ENCODE measurements at regions not wholly inside any gene's neighbourhood (a gene's known extent, or its start where the extent isn't known, plus 50 kb on each side); places are given as distances from the start of the nearest gene placed in this dataset.

DNA sequence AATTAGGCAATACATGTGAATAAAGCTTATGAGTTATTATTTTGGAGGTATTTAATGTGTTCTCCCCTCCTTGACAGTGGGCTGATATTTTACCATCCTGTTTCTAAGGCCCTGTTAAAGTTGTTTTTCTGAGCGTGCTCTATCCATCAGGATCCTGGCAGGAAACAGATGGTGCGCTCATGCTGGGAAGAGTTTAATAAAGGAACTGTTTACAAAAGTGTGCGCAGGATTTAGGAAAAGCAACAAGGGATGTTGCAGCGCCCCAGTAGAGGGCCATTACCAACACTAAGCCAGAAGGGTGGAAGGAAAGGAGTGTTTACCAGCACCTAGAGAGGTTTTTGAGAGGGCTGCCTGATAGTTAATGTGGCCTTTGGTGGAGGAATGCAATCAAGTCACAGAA lies 374.5 kb downstream of the KCNRG start:
- Histone ChIP-seq H3K9me3 (ENCODE audit: low read length) (no peaks in the 10 kb centered on the region), H3K36me3 (ENCODE audit: insufficient read depth, low read length) (no peaks in the 10 kb centered on the region), H3K4me1 (ENCODE audit: insufficient read depth, low read length, severe bottlenecking) (peaks cover 28% of the 10 kb centered on the region), H3K9me2 (ENCODE audit: low read depth, low read length) (no peaks in the 10 kb centered on the region), H3F3A (ENCODE audit: insufficient read depth, low read length) (no peaks in the 10 kb centered on the region), H4K20me1 (ENCODE audit: insufficient read depth, low read length) (no peaks in the 10 kb centered on the region), H3K4me2 (ENCODE audit: low read length) (no peak overlapping the region), H3K27me3 (ENCODE audit: insufficient read depth, low read length) (no peaks in the 10 kb centered on the region), H3K9ac (ENCODE audit: low read length) (no peak overlapping the region), H3K27ac (ENCODE audit: low read depth, low read length, poor library complexity, severe bottlenecking) (no peak overlapping the region), H2AFZ (ENCODE audit: low read length) (no peak overlapping the region), H3K4me3 (ENCODE audit: low read depth, low read length, poor library complexity, severe bottlenecking) (no peak overlapping the region), H3K79me2 (ENCODE audit: insufficient read depth, low read length) (no peaks in the 10 kb centered on the region)
- no peak for TF ChIP-seq CTCF (IDR thresholded peaks at IDR 0.05; ENCODE audit: low read length)
- no peak for TF ChIP-seq EZH2 (IDR thresholded peaks at IDR 0.05; ENCODE audit: borderline replicate concordance, low read length)

DNA sequence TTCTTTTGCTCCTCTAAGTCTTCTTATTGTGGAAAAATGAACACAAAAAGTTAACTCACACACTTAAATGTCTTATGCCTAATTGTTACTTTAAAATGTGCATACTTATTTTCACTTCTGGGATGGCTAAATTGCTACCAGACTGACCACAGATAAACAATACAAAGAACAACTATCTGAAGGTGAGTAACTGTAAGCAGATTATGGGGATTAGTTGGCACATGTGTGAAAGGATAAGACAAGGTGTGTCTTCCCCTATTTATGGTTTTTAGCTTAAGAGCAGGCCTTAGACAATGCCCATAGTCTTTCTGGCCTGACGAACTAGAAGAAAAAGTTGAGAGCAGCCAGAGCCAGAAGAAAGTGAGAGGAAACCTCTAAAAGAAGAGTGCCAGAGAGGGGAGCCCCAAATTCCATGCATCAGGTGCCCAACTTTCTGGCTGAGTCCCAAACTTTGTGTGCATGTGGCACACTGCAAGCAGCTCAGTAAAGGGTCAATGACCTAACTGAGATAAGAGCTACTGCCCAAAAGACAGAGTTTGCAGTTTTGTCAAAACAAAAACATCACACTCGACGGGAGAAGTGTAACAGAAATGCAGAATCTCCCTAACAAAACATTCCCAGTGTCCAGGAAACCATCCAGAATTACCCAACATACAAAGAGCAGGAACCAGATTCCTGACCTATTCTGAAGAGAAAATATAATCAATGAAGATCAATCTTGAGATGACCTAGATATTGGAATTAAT lies 375.4 kb downstream of the KCNRG start:
- Histone ChIP-seq H3K27ac (ENCODE audit: low read depth, low read length, poor library complexity, severe bottlenecking) (no peak overlapping the region), H4K20me1 (ENCODE audit: insufficient read depth, low read length) (no peaks in the 10 kb centered on the region), H3K36me3 (ENCODE audit: insufficient read depth, low read length) (no peaks in the 10 kb centered on the region), H3F3A (ENCODE audit: insufficient read depth, low read length) (no peaks in the 10 kb centered on the region), H3K9me3 (ENCODE audit: low read length) (no peaks in the 10 kb centered on the region), H3K9ac (ENCODE audit: low read length) (no peak overlapping the region), H3K9me2 (ENCODE audit: low read depth, low read length) (no peaks in the 10 kb centered on the region), H3K79me2 (ENCODE audit: insufficient read depth, low read length) (no peaks in the 10 kb centered on the region), H3K4me3 (ENCODE audit: low read depth, low read length, poor library complexity, severe bottlenecking) (no peak overlapping the region), H3K4me1 (ENCODE audit: insufficient read depth, low read length, severe bottlenecking) (peaks cover 28% of the 10 kb centered on the region), H2AFZ (ENCODE audit: low read length) (no peak overlapping the region), H3K4me2 (ENCODE audit: low read length) (no peak overlapping the region), H3K27me3 (ENCODE audit: insufficient read depth, low read length) (no peaks in the 10 kb centered on the region)
- TF ChIP-seq CTCF (IDR thresholded peaks at IDR 0.05; ENCODE audit: low read length) (no peak), EZH2 (IDR thresholded peaks at IDR 0.05; ENCODE audit: borderline replicate concordance, low read length) (no peak)

DNA sequence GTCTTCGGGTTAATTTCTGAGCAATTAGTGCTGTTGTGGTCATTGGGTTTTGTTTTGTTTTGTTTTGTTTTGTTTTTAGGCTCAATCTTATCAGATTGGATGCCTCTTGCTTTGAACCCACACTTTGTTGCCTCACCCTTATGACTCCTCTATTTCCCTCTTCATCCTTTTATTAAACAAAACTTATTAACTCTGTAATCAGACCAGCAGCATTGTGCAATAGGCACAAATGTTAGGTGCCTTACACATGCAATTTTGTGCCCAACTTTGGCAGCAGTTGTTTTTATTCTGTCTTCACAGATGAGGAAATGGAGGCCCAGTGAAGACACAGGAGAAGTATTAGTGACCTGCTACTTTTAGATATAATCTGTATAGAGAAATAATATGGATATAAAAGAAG lies 377.7 kb downstream of the KCNRG start:
- Histone ChIP-seq H3K4me3 (ENCODE audit: low read depth, low read length, poor library complexity, severe bottlenecking) (no peak overlapping the region), H3F3A (ENCODE audit: insufficient read depth, low read length) (no peaks in the 10 kb centered on the region), H3K27ac (ENCODE audit: low read depth, low read length, poor library complexity, severe bottlenecking) (no peak overlapping the region), H3K27me3 (ENCODE audit: insufficient read depth, low read length) (no peaks in the 10 kb centered on the region), H4K20me1 (ENCODE audit: insufficient read depth, low read length) (no peaks in the 10 kb centered on the region), H3K9me2 (ENCODE audit: low read depth, low read length) (no peaks in the 10 kb centered on the region), H2AFZ (ENCODE audit: low read length) (no peak overlapping the region), H3K36me3 (ENCODE audit: insufficient read depth, low read length) (no peaks in the 10 kb centered on the region), H3K4me1 (ENCODE audit: insufficient read depth, low read length, severe bottlenecking) (peaks cover 7% of the 10 kb centered on the region), H3K4me2 (ENCODE audit: low read length) (no peak overlapping the region), H3K9me3 (ENCODE audit: low read length) (no peaks in the 10 kb centered on the region), H3K79me2 (ENCODE audit: insufficient read depth, low read length) (no peaks in the 10 kb centered on the region), H3K9ac (ENCODE audit: low read length) (no peak overlapping the region)
- TF ChIP-seq EZH2 (IDR thresholded peaks at IDR 0.05; ENCODE audit: borderline replicate concordance, low read length) (no peak), CTCF (IDR thresholded peaks at IDR 0.05; ENCODE audit: low read length) (no peak)

All from OCI-LY1 (cell line).